ENCODE measurements at regions not wholly inside any gene's neighbourhood (a gene's known extent, or its start where the extent isn't known, plus 50 kb on each side); places are given as distances from the start of the nearest gene placed in this dataset.

- H3K4me3 ChIP-seq (ENCODE audit: low read length), result no peak overlapping the region
- no peak for DNase-seq (ENCODE audit: low read depth)
- TF ChIP-seq, protein P1, sequence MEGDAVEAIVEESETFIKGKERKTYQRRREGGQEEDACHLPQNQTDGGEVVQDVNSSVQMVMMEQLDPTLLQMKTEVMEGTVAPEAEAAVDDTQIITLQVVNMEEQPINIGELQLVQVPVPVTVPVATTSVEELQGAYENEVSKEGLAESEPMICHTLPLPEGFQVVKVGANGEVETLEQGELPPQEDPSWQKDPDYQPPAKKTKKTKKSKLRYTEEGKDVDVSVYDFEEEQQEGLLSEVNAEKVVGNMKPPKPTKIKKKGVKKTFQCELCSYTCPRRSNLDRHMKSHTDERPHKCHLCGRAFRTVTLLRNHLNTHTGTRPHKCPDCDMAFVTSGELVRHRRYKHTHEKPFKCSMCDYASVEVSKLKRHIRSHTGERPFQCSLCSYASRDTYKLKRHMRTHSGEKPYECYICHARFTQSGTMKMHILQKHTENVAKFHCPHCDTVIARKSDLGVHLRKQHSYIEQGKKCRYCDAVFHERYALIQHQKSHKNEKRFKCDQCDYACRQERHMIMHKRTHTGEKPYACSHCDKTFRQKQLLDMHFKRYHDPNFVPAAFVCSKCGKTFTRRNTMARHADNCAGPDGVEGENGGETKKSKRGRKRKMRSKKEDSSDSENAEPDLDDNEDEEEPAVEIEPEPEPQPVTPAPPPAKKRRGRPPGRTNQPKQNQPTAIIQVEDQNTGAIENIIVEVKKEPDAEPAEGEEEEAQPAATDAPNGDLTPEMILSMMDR (conservative IDR thresholded peaks at IDR 0.05; ENCODE audit: low read depth, low read length), result no peak
Observed at GRCh38 chr18:68489013-68489792, 225.7 kb downstream of the TMX3 start.

DNA sequence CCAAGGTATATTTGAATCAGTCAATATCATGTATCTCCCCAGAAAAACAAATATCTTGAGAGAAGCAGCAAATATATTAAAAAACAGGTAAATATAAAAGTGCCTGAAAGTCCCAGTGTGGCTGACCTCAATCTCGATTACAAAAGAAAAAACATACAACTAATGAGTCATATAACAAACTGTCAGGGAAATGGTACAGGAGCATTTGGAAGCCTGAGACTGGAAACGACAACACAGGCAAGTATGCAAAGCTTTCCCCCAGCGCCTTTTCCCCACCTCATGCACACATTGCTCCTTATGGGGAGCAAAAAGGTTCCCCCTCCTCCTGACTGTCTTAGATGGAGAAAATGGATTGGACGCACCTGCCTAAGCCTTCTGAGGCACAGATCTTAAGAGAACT lies 230.7 kb downstream of the TMX3 start:
- no peak overlapping the region for H3K4me3 ChIP-seq (ENCODE audit: low read length)
- TF ChIP-seq, protein P1 (conservative IDR thresholded peaks at IDR 0.05; ENCODE audit: low read depth, low read length), result no peak
- peak; percentile 5 for DNase-seq (ENCODE audit: low read depth)

DNA sequence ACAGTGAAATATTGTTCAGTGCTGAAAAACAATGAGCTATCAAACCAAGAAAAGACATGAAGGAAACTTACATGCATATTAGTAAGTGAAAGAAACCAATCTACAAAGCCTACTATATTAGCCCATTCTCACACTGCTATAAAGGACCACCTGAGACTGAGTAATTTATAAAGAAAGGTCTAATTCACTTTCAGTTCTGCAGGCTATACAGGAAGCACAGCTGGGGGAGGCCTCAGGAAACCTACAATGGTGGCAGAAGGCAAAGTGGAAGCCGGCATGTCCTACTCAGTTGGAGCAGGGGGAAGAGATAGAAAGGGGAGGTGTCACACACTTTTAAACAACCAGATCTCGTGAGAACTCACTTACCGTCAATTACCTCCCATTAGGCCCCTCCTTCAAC lies 232.1 kb downstream of the TMX3 start:
- DNase-seq (ENCODE audit: low read depth), result no peak
- TF ChIP-seq, protein P1 (conservative IDR thresholded peaks at IDR 0.05; ENCODE audit: low read depth, low read length), result no peak
- no peak overlapping the region for H3K4me3 ChIP-seq (ENCODE audit: low read length)

DNA sequence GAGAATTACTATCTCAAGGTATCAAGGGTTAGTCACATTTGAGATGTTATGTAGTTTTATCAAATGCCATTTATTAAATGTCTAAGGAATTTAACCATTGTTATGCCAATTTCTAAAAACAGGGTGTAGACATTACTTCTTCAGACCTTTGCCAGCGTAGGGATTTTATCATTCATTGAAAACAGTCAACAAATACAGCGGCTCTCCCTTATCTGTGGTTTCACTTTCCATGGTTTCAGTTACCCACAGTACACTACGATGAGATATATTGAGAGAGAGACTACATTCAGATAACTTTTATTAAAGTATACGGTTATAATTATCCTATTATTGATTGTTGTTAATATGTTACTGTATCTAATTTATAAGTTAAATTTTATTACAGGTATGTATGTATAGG lies 234.7 kb downstream of the TMX3 start:
- TF ChIP-seq, protein P1 (conservative IDR thresholded peaks at IDR 0.05; ENCODE audit: low read depth, low read length), result no peak
- DNase-seq (ENCODE audit: low read depth), result no peak
- H3K4me3 ChIP-seq (ENCODE audit: low read length), result no peak overlapping the region

DNA sequence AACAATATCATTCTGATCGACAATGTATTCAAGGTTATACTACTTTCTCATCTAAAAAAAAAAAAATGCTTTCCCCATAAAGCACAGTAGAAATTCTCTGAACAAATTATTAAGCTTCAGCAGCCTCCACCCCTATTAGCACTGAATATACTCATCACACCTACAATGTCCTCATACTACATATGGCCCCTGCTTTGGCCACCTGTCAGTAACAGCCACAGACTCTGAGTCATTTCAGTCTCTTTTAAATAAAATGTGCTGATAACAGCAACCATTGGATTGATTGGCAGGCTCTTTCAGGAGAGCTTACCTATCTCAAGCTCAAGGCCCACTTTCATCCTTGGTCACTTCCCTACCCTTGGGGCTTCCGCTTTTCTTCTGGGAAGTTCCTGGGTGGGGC lies 236.7 kb downstream of the TMX3 start:
- no peak overlapping the region for H3K4me3 ChIP-seq (ENCODE audit: low read length)
- TF ChIP-seq, protein P1 (conservative IDR thresholded peaks at IDR 0.05; ENCODE audit: low read depth, low read length), result no peak
- no peak for DNase-seq (ENCODE audit: low read depth)

DNA sequence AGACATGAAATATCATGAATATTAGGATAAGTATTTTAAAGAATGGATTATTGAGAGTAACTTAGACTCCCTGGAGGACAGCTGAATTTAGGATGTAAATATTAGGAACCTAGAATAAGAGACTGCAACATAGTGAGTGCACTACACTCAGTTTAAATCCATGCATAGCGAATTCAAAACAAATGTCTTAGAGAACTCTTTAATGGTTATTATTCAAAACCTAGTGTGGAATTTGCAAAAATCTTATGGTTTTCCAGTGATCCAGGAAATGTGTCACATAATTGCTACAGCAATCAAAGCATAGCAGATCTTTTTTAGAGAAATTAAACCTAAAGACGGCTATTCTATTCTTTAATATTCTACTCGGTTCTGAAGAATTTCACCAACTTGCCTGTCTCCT lies 239.0 kb downstream of the TMX3 start:
- no peak for DNase-seq (ENCODE audit: low read depth)
- TF ChIP-seq, protein P1 (conservative IDR thresholded peaks at IDR 0.05; ENCODE audit: low read depth, low read length), result no peak
- no peak overlapping the region for H3K4me3 ChIP-seq (ENCODE audit: low read length)

DNA sequence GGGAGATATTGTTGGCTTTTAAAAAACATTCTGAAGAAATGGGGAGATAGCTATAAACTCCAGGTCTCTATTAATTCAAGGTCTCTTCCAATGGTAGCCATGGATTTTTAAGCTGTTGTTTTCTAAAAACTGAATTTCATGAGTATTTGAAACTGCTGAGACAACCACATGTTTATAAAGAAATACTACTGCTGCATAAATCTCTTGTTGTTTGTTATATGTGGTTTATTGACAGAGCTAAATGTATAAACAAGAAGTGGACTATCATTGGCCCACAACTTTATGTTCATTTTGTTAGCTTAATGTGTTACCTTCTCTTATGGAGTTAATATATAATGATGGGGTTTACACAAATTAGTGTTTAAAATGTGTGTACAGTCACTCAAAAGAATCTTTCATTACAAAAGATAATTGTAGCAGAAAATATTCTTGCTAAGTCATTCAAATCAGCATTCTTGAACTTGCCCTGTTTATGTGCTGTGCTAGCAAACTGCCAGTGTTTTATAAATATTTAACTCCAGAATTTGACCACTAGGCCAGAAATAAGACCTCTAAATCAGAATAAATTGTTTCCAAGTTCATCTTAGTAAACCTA lies 242.1 kb downstream of the TMX3 start:
- DNase-seq (ENCODE audit: low read depth), result no peak
- H3K4me3 ChIP-seq (ENCODE audit: low read length), result no peak overlapping the region
- TF ChIP-seq, protein P1 (conservative IDR thresholded peaks at IDR 0.05; ENCODE audit: low read depth, low read length), result no peak

Data from retinal pigment epithelial cell (primary cell).